NCI-H2107 treated with DMSO at 0.1 percent for 48 hours (cell line): ENCODE measurements at regions not wholly inside any gene's neighbourhood (a gene's known extent, or its start where the extent isn't known, plus 50 kb on each side); places are given as distances from the start of the nearest gene placed in this dataset.
A peak's percentile ranks its signal among the peaks of the same experiment; 100 is the strongest.

Experiments
- DNase-seq: peaks from one replicate; lab custom pipeline; 2025; ENCODE audit not compliant: unreplicated experiment; lab: John Stamatoyannopoulos, UW

GRCh38 chr10:10211409-10211808, 806.3 kb upstream of the CELF2 start:
- no peak for DNase-seq

GRCh38 chr10:10213237-10213636, 804.4 kb upstream of the CELF2 start:
- no peak for DNase-seq

GRCh38 chr10:10222304-10222841, 795.3 kb upstream of the CELF2 start:
- DNase-seq, result no peak

GRCh38 chr10:10223131-10223530, 794.5 kb upstream of the CELF2 start:
- no peak for DNase-seq

- no peak for DNase-seq
Observed at GRCh38 chr10:10225136-10225676, 792.5 kb upstream of the CELF2 start.

GRCh38 chr10:10233229-10233628, 784.4 kb upstream of the CELF2 start:
- DNase-seq, result no peak

GRCh38 chr10:10235003-10235402, 782.7 kb upstream of the CELF2 start:
- DNase-seq, result no peak

- no peak for DNase-seq
Observed at GRCh38 chr10:10247585-10247984, 770.1 kb upstream of the CELF2 start.

GRCh38 chr10:10256860-10257259, 760.8 kb upstream of the CELF2 start:
- no peak for DNase-seq

- DNase-seq, result no peak
Observed at GRCh38 chr10:10259013-10259412, 758.7 kb upstream of the CELF2 start.

GRCh38 chr10:10270126-10271050, 747.3 kb upstream of the CELF2 start:
- DNase-seq, result no peak

- no peak for DNase-seq
Observed at GRCh38 chr10:10271639-10272192, 746.0 kb upstream of the CELF2 start.

GRCh38 chr10:10273661-10274060, 744.0 kb upstream of the CELF2 start:
- DNase-seq, result no peak

GRCh38 chr10:10279906-10280305, 737.8 kb upstream of the CELF2 start:
- no peak for DNase-seq

GRCh38 chr10:10292501-10292900, 725.2 kb upstream of the CELF2 start:
- DNase-seq, result no peak

GRCh38 chr10:10293041-10293440, 724.6 kb upstream of the CELF2 start:
- no peak for DNase-seq

GRCh38 chr10:10293481-10293951, 724.2 kb upstream of the CELF2 start:
- no peak for DNase-seq

- no peak for DNase-seq
Observed at GRCh38 chr10:10294184-10294880, 723.3 kb upstream of the CELF2 start.

GRCh38 chr10:10294881-10295529, 722.7 kb upstream of the CELF2 start:
- DNase-seq, result peak; percentile 2

GRCh38 chr10:10295537-10295936, 722.1 kb upstream of the CELF2 start:
- no peak for DNase-seq

- no peak for DNase-seq
Observed at GRCh38 chr10:10302689-10303088, 715.0 kb upstream of the CELF2 start.
